Choroid plexus epithelial cell (primary cell): ENCODE measurements at regions not wholly inside any gene's neighbourhood (a gene's known extent, or its start where the extent isn't known, plus 50 kb on each side); places are given as distances from the start of the nearest gene placed in this dataset.

Source experiments
- DNase-seq: peaks from one replicate; pipeline ENCODE4 v3.0.0-alpha.2; 2010; ENCODE audit warnings: low read depth
- H3K4me3 ChIP-seq: 2 replicates; pipeline ENCODE4 v1.5.1; 2011; ENCODE audit warnings: low read depth, mild to moderate bottlenecking, control low read depth, low read length, moderate library complexity
- TF ChIP-seq, protein P1 (sequence below): conservative IDR thresholded peaks from 2 replicates; pipeline ENCODE4 v1.5.1; 2011; ENCODE audit warnings: low read depth, mild to moderate bottlenecking, control low read depth, inconsistent platforms, low read length, moderate library complexity

DNA sequence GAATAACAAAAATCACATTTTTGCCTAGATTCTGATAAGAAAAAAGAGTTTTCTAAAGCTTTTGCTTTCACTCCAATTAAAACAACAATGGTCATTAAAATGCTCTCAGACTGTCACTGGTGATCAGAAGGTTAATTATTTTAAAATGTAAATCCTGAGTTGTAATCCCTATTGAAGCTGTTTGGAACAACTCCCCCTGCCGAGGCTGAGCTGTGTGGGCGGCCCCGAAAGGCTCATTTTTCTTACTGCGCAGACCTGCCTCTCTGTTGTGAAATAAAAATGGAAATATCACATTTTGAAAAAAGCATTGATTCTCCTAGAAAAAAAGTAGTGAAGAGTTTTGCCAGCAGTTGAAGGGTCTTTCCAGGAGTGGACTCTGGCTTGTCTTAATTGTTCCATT is 174.8 kb upstream of the CDKN3 start:
- DNase-seq = no peak
- TF ChIP-seq, protein P1, sequence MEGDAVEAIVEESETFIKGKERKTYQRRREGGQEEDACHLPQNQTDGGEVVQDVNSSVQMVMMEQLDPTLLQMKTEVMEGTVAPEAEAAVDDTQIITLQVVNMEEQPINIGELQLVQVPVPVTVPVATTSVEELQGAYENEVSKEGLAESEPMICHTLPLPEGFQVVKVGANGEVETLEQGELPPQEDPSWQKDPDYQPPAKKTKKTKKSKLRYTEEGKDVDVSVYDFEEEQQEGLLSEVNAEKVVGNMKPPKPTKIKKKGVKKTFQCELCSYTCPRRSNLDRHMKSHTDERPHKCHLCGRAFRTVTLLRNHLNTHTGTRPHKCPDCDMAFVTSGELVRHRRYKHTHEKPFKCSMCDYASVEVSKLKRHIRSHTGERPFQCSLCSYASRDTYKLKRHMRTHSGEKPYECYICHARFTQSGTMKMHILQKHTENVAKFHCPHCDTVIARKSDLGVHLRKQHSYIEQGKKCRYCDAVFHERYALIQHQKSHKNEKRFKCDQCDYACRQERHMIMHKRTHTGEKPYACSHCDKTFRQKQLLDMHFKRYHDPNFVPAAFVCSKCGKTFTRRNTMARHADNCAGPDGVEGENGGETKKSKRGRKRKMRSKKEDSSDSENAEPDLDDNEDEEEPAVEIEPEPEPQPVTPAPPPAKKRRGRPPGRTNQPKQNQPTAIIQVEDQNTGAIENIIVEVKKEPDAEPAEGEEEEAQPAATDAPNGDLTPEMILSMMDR = no peak
- no peak overlapping the region for H3K4me3 ChIP-seq

- H3K4me3 ChIP-seq = no peak overlapping the region
- TF ChIP-seq, protein P1 = no peak
- no peak for DNase-seq
Measured at GRCh38 chr14:54223831-54224402, 172.9 kb upstream of the CDKN3 start.

GRCh38 chr14:54225457-54226060 is 171.2 kb upstream of the CDKN3 start:
- no peak overlapping the region for H3K4me3 ChIP-seq
- no peak for DNase-seq
- TF ChIP-seq, protein P1 = no peak

DNA sequence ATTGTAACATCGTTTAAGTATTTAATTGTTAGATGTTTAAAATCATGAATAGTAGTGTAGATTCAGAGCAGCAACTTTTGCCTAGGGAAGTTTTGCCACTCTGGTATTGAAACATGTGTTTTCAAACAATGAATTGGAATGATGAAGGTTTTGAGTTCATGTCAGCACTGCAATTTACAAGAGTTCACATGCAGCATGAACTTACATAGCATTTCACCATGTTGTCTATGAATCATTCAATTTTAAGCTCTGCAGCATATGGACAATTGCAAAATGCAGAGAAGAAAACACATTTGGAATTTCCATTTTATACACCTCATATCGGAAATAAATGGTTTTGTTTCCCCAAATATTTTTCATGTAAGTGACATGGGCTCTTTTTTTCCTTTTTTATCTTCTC is 170.7 kb upstream of the CDKN3 start:
- DNase-seq = peak; percentile 71
- TF ChIP-seq, protein P1 = no peak
- no peak overlapping the region for H3K4me3 ChIP-seq

GRCh38 chr14:54226558-54226957 is 170.2 kb upstream of the CDKN3 start:
- H3K4me3 ChIP-seq = no peak overlapping the region
- DNase-seq = no peak
- TF ChIP-seq, protein P1 = no peak

DNA sequence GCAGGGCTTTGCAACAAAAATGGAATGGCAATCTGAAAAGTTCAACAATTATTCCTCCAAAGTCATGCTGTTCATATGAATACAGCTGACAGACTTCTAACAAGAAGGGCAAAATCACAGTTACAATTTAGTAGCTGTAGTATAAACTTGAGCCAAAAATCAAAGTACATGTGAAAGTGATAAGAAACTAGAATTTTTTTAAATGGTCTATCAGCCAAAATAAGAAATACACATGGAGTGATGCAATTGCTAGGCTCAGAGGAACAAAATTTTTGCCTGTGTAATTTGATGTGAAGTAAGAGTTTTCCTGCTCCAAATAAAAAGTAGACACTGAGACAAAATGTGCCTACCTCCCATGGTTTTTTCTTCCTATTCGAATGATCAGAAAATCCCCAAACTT is 167.7 kb upstream of the CDKN3 start:
- H3K4me3 ChIP-seq = no peak overlapping the region
- TF ChIP-seq, protein P1 = no peak
- DNase-seq = no peak

- TF ChIP-seq, protein P1 = no peak
- DNase-seq = no peak
- no peak overlapping the region for H3K4me3 ChIP-seq
Measured at GRCh38 chr14:54230645-54231044, 166.2 kb upstream of the CDKN3 start.
